Stomach (tissue), 8 donors: ENCODE measurements at regions not wholly inside any gene's neighbourhood (a gene's known extent, or its start where the extent isn't known, plus 50 kb on each side); places are given as distances from the start of the nearest gene placed in this dataset.
"Not testable (repeated sequence)": the region's sequence is repeated elsewhere in the genome, so short reads cannot be mapped to it uniquely, and the experiment has no call there.

Experiments
- DNase-seq, 2 donors: peaks; one replicate each; pipeline versions ENCODE4 v3.0.0 to v3.0.0-alpha.2; 2013 to 2019
- H3K27ac ChIP-seq, 5 donors: fragments of 200-600 bp in 4 of 5; sonication (generic) in 4 of 5; one replicate each; pipeline ENCODE4 v1.5.1; 2013 to 2019; ENCODE audit warnings: mild to moderate bottlenecking in 1 of 5, moderate library complexity in 1 of 5
- H3K27me3 ChIP-seq, 3 donors: fragments of 200-600 bp; sonication (generic); one replicate each; pipeline ENCODE4 v1.5.1; 2017 to 2019; ENCODE audit warnings: mixed run types in 1 of 3
- H3K36me3 ChIP-seq, 4 donors: fragments of 200-600 bp; sonication (generic); 1 replicate in 3 of 4; 2 replicates in 1 of 4; pipeline ENCODE4 v1.5.1; 2016 to 2019
- H3K4me1 ChIP-seq, 4 donors: fragments of 200-600 bp; sonication (generic); one replicate each; pipeline ENCODE4 v1.5.1; 2016 to 2019
- H3K4me3 ChIP-seq, 4 donors: fragments of 200-600 bp; sonication (generic) in 3 of 4; one replicate each; pipeline ENCODE4 v1.5.1; 2016 to 2019; ENCODE audit warnings: mild to moderate bottlenecking in 1 of 4
- H3K9me3 ChIP-seq, 4 donors: fragments of 200-600 bp; sonication (generic); one replicate each; pipeline ENCODE4 v1.5.1; 2016 to 2019
- EP300 ChIP-seq: sonication (generic); formaldehyde crosslinking; IDR thresholded peaks from one replicate; pipeline ENCODE4 v1.6.1; 2017; ENCODE audit warnings: antibody characterized with exemption
- POLR2A ChIP-seq, 4 donors: fragments of 450-650 bp; IDR thresholded peaks; one replicate each; pipeline ENCODE4 v1.6.1; 2016; ENCODE audit warnings: antibody characterized with exemption in 4 of 4, control low read depth in 2 of 4, mild to moderate bottlenecking in 1 of 4, moderate library complexity in 1 of 4
- POLR2AphosphoS5 ChIP-seq, 3 donors: sonication (generic); formaldehyde crosslinking; IDR thresholded peaks; one replicate each; pipeline ENCODE4 v1.6.1; 2016; ENCODE audit warnings: antibody characterized with exemption in 3 of 3
- WGBS, 5 donors: extraction: QIAGEN DNeasy Blood & Tissue Kit in 3 of 5; methylation state at CpG; one replicate each; pipeline versions ENCODE4 v1.1.5 to v1.1.7; 2013 to 2018; 5-methylcytosine and 5-hydroxymethylcytosine counted together
- intact Hi-C: fragments of 100-400 bp; cut with DNase I; formaldehyde crosslinking; loops from one replicate; pipeline ENCODE4 v1.15.1; 2023; ENCODE audit warnings: low total_unique reads
- TF ChIP-seq, protein P1 (sequence below), 7 experiments: fragments of 450-650 bp in 4 of 7; fragments of 200-600 bp in 3 of 7; sonication (generic) in 3 of 7; IDR thresholded peaks; one replicate each; pipeline ENCODE4 v1.5.1; 2016 to 2019; ENCODE audit warnings: antibody characterized with exemption in 7 of 7, control low read depth in 2 of 7, mild to moderate bottlenecking in 1 of 7
- donor health status: healthy with polysubstance abuse.
- donor health status: Bipolar disorder and iron deficiency.
- donor health status: healthy.

DNA sequence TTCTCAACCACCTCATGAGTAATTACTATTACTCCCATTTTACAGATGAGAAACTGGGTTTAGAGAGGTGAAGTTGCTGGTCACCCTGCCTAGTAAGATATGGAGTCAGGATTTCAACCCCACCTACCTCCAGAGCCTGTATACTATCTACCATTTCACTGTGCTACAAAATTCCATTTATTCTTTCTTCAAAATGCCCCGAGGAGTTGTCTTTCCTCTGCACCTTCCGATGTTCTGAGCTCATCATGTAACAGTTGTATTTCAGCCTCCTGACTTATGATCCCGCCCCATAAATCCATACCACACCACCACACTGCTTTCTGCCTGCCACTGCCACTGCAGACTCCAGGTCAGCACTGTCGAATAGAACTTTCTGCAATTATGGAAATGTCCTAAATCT is 71.3 kb upstream of the SLC25A36 start:
- intact Hi-C loops, result no loop called here
- no peaks in the 10 kb centered on the region for H3K27me3 ChIP-seq
- no peaks in the 10 kb centered on the region for H3K36me3 ChIP-seq
- TF ChIP-seq, protein P1, sequence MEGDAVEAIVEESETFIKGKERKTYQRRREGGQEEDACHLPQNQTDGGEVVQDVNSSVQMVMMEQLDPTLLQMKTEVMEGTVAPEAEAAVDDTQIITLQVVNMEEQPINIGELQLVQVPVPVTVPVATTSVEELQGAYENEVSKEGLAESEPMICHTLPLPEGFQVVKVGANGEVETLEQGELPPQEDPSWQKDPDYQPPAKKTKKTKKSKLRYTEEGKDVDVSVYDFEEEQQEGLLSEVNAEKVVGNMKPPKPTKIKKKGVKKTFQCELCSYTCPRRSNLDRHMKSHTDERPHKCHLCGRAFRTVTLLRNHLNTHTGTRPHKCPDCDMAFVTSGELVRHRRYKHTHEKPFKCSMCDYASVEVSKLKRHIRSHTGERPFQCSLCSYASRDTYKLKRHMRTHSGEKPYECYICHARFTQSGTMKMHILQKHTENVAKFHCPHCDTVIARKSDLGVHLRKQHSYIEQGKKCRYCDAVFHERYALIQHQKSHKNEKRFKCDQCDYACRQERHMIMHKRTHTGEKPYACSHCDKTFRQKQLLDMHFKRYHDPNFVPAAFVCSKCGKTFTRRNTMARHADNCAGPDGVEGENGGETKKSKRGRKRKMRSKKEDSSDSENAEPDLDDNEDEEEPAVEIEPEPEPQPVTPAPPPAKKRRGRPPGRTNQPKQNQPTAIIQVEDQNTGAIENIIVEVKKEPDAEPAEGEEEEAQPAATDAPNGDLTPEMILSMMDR (IDR thresholded peaks at IDR 0.05), result no peak
- TF ChIP-seq EP300 (no peak), POLR2AphosphoS5 (IDR thresholded peaks at IDR 0.05) (no peak), POLR2A (IDR thresholded peaks at IDR 0.05) (no peak)
- no peaks in the 10 kb centered on the region for H3K9me3 ChIP-seq
- 87 to 92% (median 88%) methylated on average over 4 of the region's 4 CpGs for WGBS, 5 donors
- no peak overlapping the region for H3K27ac ChIP-seq
- H3K4me3 ChIP-seq, result no peak overlapping the region
- no peaks in the 10 kb centered on the region for H3K4me1 ChIP-seq
- DNase-seq, result no peak

DNA sequence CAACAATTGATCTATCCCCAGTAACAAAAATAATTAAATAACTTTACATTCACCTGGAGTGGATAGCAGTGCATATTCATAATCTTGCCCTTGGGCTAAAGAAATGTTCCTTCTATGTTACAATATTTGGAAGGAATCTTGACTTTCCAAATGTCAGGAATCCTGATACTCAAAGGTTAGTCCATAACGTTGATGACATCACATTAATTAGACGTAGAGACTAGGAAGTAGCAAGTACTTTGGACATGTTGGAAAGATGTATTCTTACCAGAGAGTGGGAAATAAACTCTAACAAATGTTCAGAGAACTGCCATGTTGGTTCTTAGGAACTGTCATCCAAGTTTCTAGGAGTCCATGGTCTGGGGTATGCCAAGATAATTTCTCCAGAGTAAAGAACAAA is 70.6 kb upstream of the SLC25A36 start:
- no peak overlapping the region for H3K27ac ChIP-seq
- intact Hi-C loops, result no loop called here
- WGBS, 5 donors, result 71 to 85% (median 81%) methylated on average over 2 of the region's 2 CpGs

DNA sequence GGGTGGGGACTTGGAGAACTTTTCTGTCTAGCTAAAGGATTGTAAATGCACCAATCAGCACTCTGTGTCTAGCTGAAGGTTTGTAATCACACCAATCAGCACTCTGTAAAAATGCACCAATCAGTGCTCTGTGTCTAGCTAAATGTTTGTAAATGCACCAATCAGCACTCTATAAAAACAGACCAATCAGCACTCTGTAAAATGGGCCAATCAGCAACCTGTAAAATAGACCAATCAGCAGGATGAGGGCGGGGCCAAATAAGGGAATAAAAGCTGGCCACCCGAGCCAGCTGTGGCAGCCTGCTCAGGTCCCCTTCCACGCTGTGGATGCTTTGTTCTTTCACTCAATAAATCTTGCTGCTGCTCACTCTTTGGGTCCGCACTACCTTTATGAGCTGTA is 69.5 kb upstream of the SLC25A36 start:
- H3K9me3 ChIP-seq, H3K4me1 ChIP-seq, DNase-seq, intact Hi-C loops, H3K36me3 ChIP-seq, H3K4me3 ChIP-seq, H3K27me3 ChIP-seq, H3K27ac ChIP-seq: not testable (repeated sequence)
- 41 to 71% (median 65%) methylated on average over 4 of the region's 4 CpGs for WGBS, 5 donors

More for the DNA sequence above, 70.6 kb upstream of the SLC25A36 start:
- Histone ChIP-seq H3K36me3 (no peaks in the 10 kb centered on the region), H3K4me1 (no peaks in the 10 kb centered on the region), H3K27me3 (no peaks in the 10 kb centered on the region), H3K4me3 (no peak overlapping the region), H3K9me3 (no peaks in the 10 kb centered on the region)
- TF ChIP-seq, protein P1 (IDR thresholded peaks at IDR 0.05), result no peak
- no peak for TF ChIP-seq EP300
- TF ChIP-seq POLR2AphosphoS5 (IDR thresholded peaks at IDR 0.05), result no peak
- no peak for TF ChIP-seq POLR2A (IDR thresholded peaks at IDR 0.05)
- no peak for DNase-seq

DNA sequence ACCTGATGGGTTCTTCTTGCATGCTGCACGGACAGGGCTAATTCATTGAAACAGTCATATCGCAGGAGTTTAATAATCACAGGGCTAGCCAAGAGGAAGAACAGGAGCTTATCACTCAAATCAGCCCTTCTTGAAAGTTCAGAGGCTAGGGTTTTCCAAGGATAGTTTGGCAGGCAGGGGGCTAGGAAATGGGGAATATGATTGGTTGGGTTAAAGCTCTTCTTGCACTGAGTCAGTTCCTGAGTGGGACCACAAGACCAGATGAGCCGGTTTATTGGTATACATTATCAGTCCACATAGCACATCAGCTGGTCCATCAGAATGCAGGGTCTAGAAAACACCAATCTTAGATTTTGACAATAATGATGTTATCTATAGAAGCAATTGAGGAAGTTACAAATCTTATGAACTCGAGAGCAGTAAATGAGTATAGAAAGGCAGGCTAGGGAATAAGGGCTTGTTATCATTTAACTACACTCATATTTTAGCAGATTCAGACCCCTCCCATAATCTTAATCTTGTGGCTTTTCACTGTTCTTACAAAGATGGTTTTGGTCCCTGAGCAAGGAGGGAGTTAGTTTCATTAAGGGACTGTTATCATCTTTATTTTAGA is 58.1 kb upstream of the SLC25A36 start:
- Histone ChIP-seq H3K36me3 (no peaks in the 10 kb centered on the region), H3K27me3 (no peaks in the 10 kb centered on the region), H3K27ac (no peak overlapping the region), H3K9me3 (peaks cover 0 to 8% (median 4%) of the 10 kb centered on the region in 4 donors), H3K4me3 (no peak overlapping the region), H3K4me1 (no peaks in the 10 kb centered on the region)
- DNase-seq, result no peak
- no peak for TF ChIP-seq POLR2A (IDR thresholded peaks at IDR 0.05)
- TF ChIP-seq, protein P1 (IDR thresholded peaks at IDR 0.05), result no peak
- 59 to 77% (median 71%) methylated on average over 4 of the region's 4 CpGs for WGBS, 5 donors
- intact Hi-C loops, result no loop called here

DNA sequence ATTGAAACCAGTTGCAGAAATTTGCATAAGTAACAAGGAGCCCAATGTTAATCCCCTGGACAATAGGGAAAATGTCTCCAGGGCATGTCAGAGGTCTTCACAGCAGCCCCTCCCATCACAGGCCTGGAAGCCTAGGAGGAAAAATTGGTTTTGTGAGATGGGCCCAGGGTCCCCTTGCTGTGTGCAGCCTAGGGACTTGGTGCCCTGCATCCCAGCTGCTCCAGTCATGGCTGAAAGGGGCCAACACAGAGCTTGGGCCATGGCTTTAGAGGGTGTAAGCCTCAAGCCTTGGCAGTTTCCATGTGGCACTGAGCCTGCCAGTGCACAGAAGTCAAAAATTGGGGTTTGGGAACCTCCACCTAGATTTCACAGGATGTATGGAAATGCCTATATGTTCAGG is 55.9 kb upstream of the SLC25A36 start:
- H3K27me3 ChIP-seq, H3K9me3 ChIP-seq, H3K4me1 ChIP-seq, H3K4me3 ChIP-seq, DNase-seq, H3K36me3 ChIP-seq, H3K27ac ChIP-seq, intact Hi-C loops: not testable (repeated sequence)
